CD14-positive monocyte (primary cell): ENCODE measurements at regions not wholly inside any gene's neighbourhood (a gene's known extent, or its start where the extent isn't known, plus 50 kb on each side); places are given as distances from the start of the nearest gene placed in this dataset.

Experiments
- DNase-seq, 3 donors: peaks; one replicate each; pipeline ENCODE4 v3.0.0-alpha.2; 2011 to 2022
- H2AFZ ChIP-seq: 2 replicates; pipeline ENCODE4 v1.6.0; 2012; ENCODE audit warnings: mild to moderate bottlenecking, low read depth, low read length, inconsistent platforms; ENCODE audit not compliant: insufficient read depth, poor library complexity, severe bottlenecking
- H3K27ac ChIP-seq, 2 donors: 1 replicate in 1 of 2; 2 replicates in 1 of 2; pipeline ENCODE4 v1.5.1; 2012 to 2013; ENCODE audit warnings: low read length in 2 of 2, control low read depth in 1 of 2, inconsistent platforms in 1 of 2, low read depth in 1 of 2, mild to moderate bottlenecking in 1 of 2
- H3K27me3 ChIP-seq, 2 donors: one replicate each; pipeline versions ENCODE4 v1.6.0 to v1.6.1; 2011 to 2013; ENCODE audit warnings: low read length in 2 of 2; ENCODE audit not compliant: control insufficient read depth in 2 of 2, insufficient read depth in 2 of 2
- H3K36me3 ChIP-seq, 2 donors: replicated peaks in 1 of 2; 1 replicate in 1 of 2; 2 replicates in 1 of 2; pipeline versions ENCODE4 v1.5.1 to v1.6.1; 2012 to 2013; ENCODE audit warnings: low read length in 2 of 2, control low read depth in 1 of 2, inconsistent platforms in 1 of 2, mild to moderate bottlenecking in 1 of 2; ENCODE audit not compliant: insufficient read depth in 2 of 2, control insufficient read depth in 1 of 2
- H3K4me1 ChIP-seq, 2 donors: 1 replicate in 1 of 2; 2 replicates in 1 of 2; pipeline versions ENCODE4 v1.5.1 to v1.6.1; 2012 to 2013; ENCODE audit warnings: low read length in 2 of 2, control low read depth in 1 of 2, inconsistent platforms in 1 of 2, mild to moderate bottlenecking in 1 of 2, moderate library complexity in 1 of 2; ENCODE audit not compliant: insufficient read depth in 2 of 2, control insufficient read depth in 1 of 2
- H3K4me2 ChIP-seq: replicated peaks from 2 replicates; pipeline ENCODE3; 2012; ENCODE audit warnings: low read length, moderate library complexity, mild to moderate bottlenecking; ENCODE audit not compliant: poor library complexity, severe bottlenecking; ENCODE audit errors: extremely low read depth
- H3K4me3 ChIP-seq, 3 experiments: fragments of 200-600 bp in 1 of 3; sonication (generic) in 1 of 3; replicated peaks in 1 of 3; 1 replicate in 2 of 3; 2 replicates in 1 of 3; pipeline ENCODE4 v1.5.1; 2011 to 2013; ENCODE audit warnings: low read length in 3 of 3, mild to moderate bottlenecking in 3 of 3, control low read depth in 2 of 3, low read depth in 2 of 3, inconsistent platforms in 1 of 3, moderate library complexity in 1 of 3
- H3K79me2 ChIP-seq: 2 replicates; pipeline ENCODE4 v1.6.0; 2012; ENCODE audit warnings: mild to moderate bottlenecking, control low read depth, inconsistent platforms, low read length, moderate library complexity; ENCODE audit not compliant: insufficient read depth
- H3K9ac ChIP-seq: 2 replicates; pipeline ENCODE4 v1.6.0; 2017; ENCODE audit warnings: low read length, mild to moderate bottlenecking; ENCODE audit not compliant: insufficient read depth, poor library complexity, severe bottlenecking
- H3K9me3 ChIP-seq, 2 donors: replicated peaks in 1 of 2; 1 replicate in 1 of 2; 2 replicates in 1 of 2; pipeline versions ENCODE4 v1.5.1 to v1.6.1; 2012 to 2013; ENCODE audit warnings: low read length in 2 of 2, control low read depth in 1 of 2; ENCODE audit not compliant: control insufficient read depth in 1 of 2, insufficient read depth in 1 of 2
- H4K20me1 ChIP-seq: 2 replicates; pipeline ENCODE4 v1.6.0; 2012; ENCODE audit warnings: mild to moderate bottlenecking, low read length, control low read depth, moderate library complexity; ENCODE audit not compliant: insufficient read depth
- H3K27ac Mint-ChIP-seq, 7 donors: one replicate each; pipeline ENCODE4 v1.8.0; 2020; ENCODE audit warnings: mild to moderate bottlenecking in 7 of 7, mixed read lengths in 7 of 7, moderate library complexity in 6 of 7, inconsistent platforms in 2 of 7
- H3K27me3 Mint-ChIP-seq, 3 donors: one replicate each; pipeline ENCODE4 v1.8.0; 2021 to 2022; ENCODE audit warnings: low read depth in 3 of 3, mild to moderate bottlenecking in 3 of 3, mixed read lengths in 3 of 3, moderate library complexity in 3 of 3, inconsistent platforms in 1 of 3
- H3K36me3 Mint-ChIP-seq, 2 donors: one replicate each; pipeline ENCODE4 v1.8.0; 2020; ENCODE audit warnings: mixed read lengths in 2 of 2, inconsistent platforms in 1 of 2, mild to moderate bottlenecking in 1 of 2
- H3K4me1 Mint-ChIP-seq: one replicate; pipeline ENCODE4 v1.8.0; 2020; ENCODE audit warnings: mild to moderate bottlenecking, mixed read lengths
- H3K4me3 Mint-ChIP-seq, 2 donors: one replicate each; pipeline ENCODE4 v1.8.0; 2020; ENCODE audit warnings: mild to moderate bottlenecking in 2 of 2, mixed read lengths in 2 of 2, moderate library complexity in 1 of 2
- H3K9me3 Mint-ChIP-seq, 7 donors: one replicate each; pipeline ENCODE4 v1.8.0; 2020 to 2022; ENCODE audit warnings: mixed read lengths in 7 of 7, mild to moderate bottlenecking in 6 of 7, moderate library complexity in 6 of 7, inconsistent platforms in 2 of 7
- WGBS: methylation state at CpG from one replicate; pipeline ENCODE4 v1.1.5; 2013; ENCODE audit warnings: missing lambda C conversion rate; ENCODE audit not compliant: insufficient coverage; 5-methylcytosine and 5-hydroxymethylcytosine counted together
- intact Hi-C, 2 donors: fragments of 100-400 bp; cut with micrococcal nuclease; formaldehyde crosslinking; loops; one replicate each; pipeline versions ENCODE4 v1.15.0 to v1.15.1; 2023
- TF ChIP-seq, protein P1 (sequence below): fragments of 200-600 bp; IDR thresholded peaks from one replicate; pipeline ENCODE4 v1.8.0; 2022; ENCODE audit warnings: antibody characterized with exemption, mild to moderate bottlenecking

DNA sequence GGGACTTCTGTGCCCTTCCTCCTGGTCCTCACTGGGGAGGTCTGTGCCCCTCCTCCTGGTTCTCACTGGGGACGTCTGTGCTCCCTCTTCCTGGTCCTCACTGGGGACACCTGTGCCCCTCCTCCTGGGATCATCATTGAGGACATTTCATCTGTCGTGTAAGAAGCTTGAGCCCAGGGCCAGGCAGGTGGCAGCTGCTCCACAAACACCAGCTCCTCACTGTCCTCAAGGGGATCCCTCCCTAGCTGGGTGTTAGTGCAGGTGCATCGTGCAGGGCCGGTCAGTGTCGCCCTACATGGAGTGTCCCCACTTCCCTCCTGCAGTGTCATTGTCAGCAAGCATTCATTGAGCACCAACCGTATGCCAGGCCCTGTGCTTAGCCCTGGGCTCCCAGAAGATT lies 312.7 kb downstream of the PTPRU start:
- Histone ChIP-seq H3K4me1 (no peaks in the 10 kb centered on the region), H3K36me3 (no peaks in the 10 kb centered on the region), H4K20me1 (no peaks in the 10 kb centered on the region), H3K79me2 (no peaks in the 10 kb centered on the region), H3K9me3 (peaks cover 0 to 4% of the 10 kb centered on the region in 2 donors), H3K27me3 (no peaks in the 10 kb centered on the region), H3K9ac (no peak overlapping the region), H3K4me2 (no peak overlapping the region), H2AFZ (no peak overlapping the region), H3K4me3 (no peak overlapping the region), H3K27ac (no peak overlapping the region)
- no peak for DNase-seq
- Mint-ChIP-seq H3K4me1 (no peaks in the 10 kb centered on the region), H3K9me3 (peaks cover 0 to 4% (median 0%) of the 10 kb centered on the region in 7 donors), H3K27me3 (peaks cover 0 to 2% (median 0%) of the 10 kb centered on the region in 3 donors), H3K4me3 (no peak overlapping the region), H3K36me3 (no peaks in the 10 kb centered on the region), H3K27ac (no peak overlapping the region)
- TF ChIP-seq, protein P1, sequence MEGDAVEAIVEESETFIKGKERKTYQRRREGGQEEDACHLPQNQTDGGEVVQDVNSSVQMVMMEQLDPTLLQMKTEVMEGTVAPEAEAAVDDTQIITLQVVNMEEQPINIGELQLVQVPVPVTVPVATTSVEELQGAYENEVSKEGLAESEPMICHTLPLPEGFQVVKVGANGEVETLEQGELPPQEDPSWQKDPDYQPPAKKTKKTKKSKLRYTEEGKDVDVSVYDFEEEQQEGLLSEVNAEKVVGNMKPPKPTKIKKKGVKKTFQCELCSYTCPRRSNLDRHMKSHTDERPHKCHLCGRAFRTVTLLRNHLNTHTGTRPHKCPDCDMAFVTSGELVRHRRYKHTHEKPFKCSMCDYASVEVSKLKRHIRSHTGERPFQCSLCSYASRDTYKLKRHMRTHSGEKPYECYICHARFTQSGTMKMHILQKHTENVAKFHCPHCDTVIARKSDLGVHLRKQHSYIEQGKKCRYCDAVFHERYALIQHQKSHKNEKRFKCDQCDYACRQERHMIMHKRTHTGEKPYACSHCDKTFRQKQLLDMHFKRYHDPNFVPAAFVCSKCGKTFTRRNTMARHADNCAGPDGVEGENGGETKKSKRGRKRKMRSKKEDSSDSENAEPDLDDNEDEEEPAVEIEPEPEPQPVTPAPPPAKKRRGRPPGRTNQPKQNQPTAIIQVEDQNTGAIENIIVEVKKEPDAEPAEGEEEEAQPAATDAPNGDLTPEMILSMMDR = no peak
- WGBS = 88% methylated on average over 6 of the region's 6 CpGs
- intact Hi-C loops = no loop called here

GRCh38 chr1:29548091-29548490 lies 311.8 kb downstream of the PTPRU start:
- H3K27me3 ChIP-seq = no peaks in the 10 kb centered on the region
- no peak overlapping the region for H2AFZ ChIP-seq
- H3K79me2 ChIP-seq = no peaks in the 10 kb centered on the region
- no peaks in the 10 kb centered on the region for H3K36me3 ChIP-seq
- H3K4me3 ChIP-seq = no peak overlapping the region
- WGBS = 77% methylated on average over 3 of the region's 5 CpGs
- no peak overlapping the region for H3K27ac ChIP-seq
- H3K9me3 ChIP-seq = no peaks in the 10 kb centered on the region
- Mint-ChIP-seq H3K9me3 (peaks cover 0 to 4% (median 0%) of the 10 kb centered on the region in 7 donors), H3K27ac (no peak overlapping the region), H3K36me3 (no peaks in the 10 kb centered on the region), H3K4me3 (no peak overlapping the region), H3K4me1 (no peaks in the 10 kb centered on the region), H3K27me3 (peaks cover 0 to 4% (median 3%) of the 10 kb centered on the region in 3 donors)
- H3K9ac ChIP-seq = no peak overlapping the region
- H4K20me1 ChIP-seq = no peaks in the 10 kb centered on the region
- no peak overlapping the region for H3K4me2 ChIP-seq
- TF ChIP-seq, protein P1 = no peak
- intact Hi-C loops = no loop called here
- H3K4me1 ChIP-seq = no peaks in the 10 kb centered on the region
- DNase-seq = no peak
